Left ventricle myocardium superior (tissue), 1 donor: ENCODE measurements at regions not wholly inside any gene's neighbourhood (a gene's known extent, or its start where the extent isn't known, plus 50 kb on each side); places are given as distances from the start of the nearest gene placed in this dataset.
"Not testable (repeated sequence)": the region's sequence is repeated elsewhere in the genome, so short reads cannot be mapped to it uniquely, and the experiment has no call there.

Source experiments
- ATAC-seq: fragments of 200-7000 bp; cut with Tn5 transposase; one replicate; pipeline ENCODE4 v1.9.1; 2020; ENCODE audit warnings: mild to moderate bottlenecking, moderate library complexity
- DNase-seq: peaks from one replicate; pipeline ENCODE4 v3.0.0-alpha.2; 2020
- intact Hi-C: fragments of 100-400 bp; cut with micrococcal nuclease; formaldehyde crosslinking; loops from one replicate; pipeline ENCODE4 v1.11.0; 2022
- donor health status: DM: no; HTN: yes; CAD: no; lungs with severe emphysema.

- ATAC-seq (no peak), DNase-seq (no peak)
- intact Hi-C loops: no loop called here
Measured at GRCh38 chr5:44574678-44575077, 185.5 kb upstream of the FGF10 start.

DNA sequence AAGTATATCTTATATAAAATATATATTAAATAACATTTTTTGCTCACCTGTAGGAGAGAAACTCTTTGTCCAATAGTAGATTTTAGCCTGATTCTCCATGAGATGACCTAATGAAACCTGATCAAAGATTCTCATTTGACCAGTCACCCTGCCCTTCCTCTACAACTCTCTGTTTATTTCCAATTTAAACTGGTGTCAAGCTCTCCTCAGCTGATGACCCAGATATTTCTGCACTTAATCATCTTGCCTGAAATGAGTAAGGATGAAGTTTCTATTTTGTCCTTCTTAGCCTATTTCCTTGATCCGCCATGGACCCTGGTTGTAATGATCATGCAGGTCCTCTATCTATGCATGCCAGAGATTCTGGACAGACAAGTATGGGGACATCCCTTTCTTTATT, 179.3 kb upstream of the FGF10 start:
- intact Hi-C loops: no loop called here
- DNase-seq (no peak), ATAC-seq (no peak)

DNA sequence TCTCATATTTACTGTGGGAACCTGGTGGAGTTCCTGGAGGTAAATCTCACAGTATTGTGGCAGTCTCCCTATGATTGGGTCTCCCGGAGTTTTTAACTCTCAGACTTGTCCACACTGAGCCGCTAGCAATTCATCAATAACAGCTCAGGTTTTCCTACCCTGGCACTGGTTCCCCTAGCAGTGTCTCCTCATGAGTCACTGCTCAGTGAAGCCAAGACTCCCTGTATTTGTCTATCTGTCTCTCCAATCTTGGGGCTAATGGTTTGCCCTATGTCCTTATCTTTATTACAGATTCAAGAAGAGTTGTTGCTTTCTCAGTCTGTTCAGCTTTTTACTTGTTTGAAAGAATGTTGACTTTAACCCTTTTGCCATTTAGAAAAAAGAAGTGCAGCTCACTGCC, 176.7 kb upstream of the FGF10 start:
- ATAC-seq (no peak), DNase-seq (no peak)
- intact Hi-C loops: no loop called here

DNA sequence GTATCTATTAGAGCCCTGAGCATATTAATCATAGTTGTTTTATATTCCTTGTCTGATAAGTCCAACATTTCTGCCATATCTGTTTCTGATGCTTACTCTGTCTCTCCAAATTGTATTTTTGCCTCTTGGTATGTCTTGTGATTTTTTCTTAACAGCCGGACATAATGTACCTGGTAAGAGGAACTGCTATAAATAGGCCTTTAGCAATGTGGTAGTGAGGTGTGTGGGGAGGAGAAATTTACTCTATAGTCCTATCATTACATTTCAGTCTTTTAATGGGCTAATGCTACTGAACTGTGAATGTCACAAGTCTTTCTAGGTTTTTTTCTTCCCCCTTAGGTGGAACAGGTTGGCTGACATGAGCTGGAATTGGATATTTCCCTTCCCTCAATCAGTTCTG, 176.1 kb upstream of the FGF10 start:
- peak; percentile 48 for ATAC-seq
- intact Hi-C loops: no loop called here

GRCh38 chr5:44546286-44546685, 157.1 kb upstream of the FGF10 start:
- no peak for DNase-seq
- intact Hi-C loops: no loop called here
- no peak for ATAC-seq

More for the DNA sequence above, 176.1 kb upstream of the FGF10 start:
- DNase-seq: no peak

DNA sequence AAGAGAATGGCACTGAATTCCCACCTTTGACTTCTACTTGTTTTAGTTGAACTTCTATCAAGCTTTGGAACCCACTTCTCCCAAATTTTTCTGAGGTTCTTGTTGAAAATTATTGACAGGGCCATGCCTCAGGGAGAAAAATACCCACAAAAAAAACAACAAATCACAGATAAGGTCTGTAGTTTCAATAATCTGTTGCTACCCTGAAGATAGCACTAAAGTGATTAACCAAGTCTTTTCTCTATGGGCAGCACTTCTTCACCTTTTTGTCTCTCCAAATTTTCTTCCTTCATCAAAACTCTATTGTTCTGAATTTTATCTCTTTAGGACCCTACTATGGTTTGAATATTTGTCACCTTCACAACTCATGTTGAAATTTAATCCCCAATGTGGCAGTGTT, 154.3 kb upstream of the FGF10 start:
- DNase-seq (no peak), ATAC-seq (no peak)
- intact Hi-C loops: no loop called here

- no peak for DNase-seq
- intact Hi-C loops: no loop called here
- ATAC-seq: no peak
Measured at GRCh38 chr5:44542470-44542869, 153.2 kb upstream of the FGF10 start.

GRCh38 chr5:44539602-44539919, 150.3 kb upstream of the FGF10 start:
- intact Hi-C loops: loop anchor here (5.0 kb wide), 1 partner anchor 233 kb away; no protein-coding TSS in a partner anchor
- DNase-seq (no peak), ATAC-seq (no peak)

GRCh38 chr5:44538797-44539601, 149.8 kb upstream of the FGF10 start:
- intact Hi-C loops: loop anchor here (5.0 kb wide), 1 partner anchor 233 kb away; no protein-coding TSS in a partner anchor
- ATAC-seq (no peak), DNase-seq (no peak)

DNA sequence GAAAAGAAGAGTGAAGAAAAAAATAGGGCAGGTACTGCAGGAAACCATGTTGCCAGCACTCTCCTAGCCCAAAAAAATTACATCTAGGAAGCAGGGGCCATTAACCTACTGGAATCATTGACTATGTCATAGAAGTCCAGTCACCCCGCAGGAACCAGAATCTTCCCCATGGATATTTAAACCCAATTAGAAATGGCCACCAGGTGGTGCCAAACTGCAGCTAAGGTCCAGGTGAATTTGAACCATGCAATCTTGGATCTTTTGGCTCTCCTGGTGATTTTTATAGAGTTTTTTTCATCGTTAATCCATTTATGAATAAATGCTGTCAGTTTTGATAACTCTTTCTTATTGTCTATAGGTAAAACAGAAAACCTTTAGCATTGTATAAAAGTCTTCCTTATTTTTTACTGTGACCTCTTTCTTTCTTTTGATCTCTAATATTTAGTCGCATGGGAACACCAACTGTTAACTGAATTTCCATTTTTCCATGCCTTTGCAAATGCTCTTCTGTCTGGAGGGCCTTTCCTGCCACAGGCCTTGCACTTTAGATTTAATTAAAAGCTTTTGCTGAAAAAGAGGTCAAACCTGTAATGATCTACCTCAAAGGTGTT, 147.5 kb upstream of the FGF10 start:
- intact Hi-C loops: loop anchor here (5.0 kb wide), 1 partner anchor 236 kb away; no protein-coding TSS in a partner anchor
- ATAC-seq (no peak), DNase-seq (no peak)

GRCh38 chr5:44535621-44536020, 146.4 kb upstream of the FGF10 start:
- no peak for DNase-seq
- intact Hi-C loops: loop anchor here (5.0 kb wide), 1 partner anchor 237 kb away; no protein-coding TSS in a partner anchor
- ATAC-seq: no peak

GRCh38 chr5:44532981-44533380, 143.8 kb upstream of the FGF10 start:
- intact Hi-C loops: no loop called here
- ATAC-seq: no peak
- no peak for DNase-seq

GRCh38 chr5:44531756-44532155, 142.5 kb upstream of the FGF10 start:
- DNase-seq, ATAC-seq: not testable (repeated sequence)

DNA sequence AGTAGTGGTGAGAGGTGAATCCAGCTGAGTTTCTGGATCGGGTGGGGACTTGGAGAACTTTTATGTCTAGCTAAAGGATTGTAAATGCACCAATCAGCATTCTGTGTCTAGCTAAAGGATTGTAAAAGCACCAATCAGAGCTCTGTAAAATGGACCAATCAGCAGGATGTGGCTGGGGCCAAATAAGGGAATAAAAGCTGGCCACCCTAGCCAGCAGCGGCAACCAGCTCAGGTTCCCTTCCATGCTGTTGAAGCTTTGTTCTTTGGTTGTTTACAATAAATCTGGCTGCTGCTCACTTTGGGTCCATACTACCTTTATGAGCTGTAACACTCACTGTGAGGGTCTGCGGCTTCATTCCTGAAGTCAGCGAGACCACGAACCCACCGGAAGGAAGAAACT, 141.6 kb upstream of the FGF10 start:
- intact Hi-C loops, ATAC-seq, DNase-seq: not testable (repeated sequence)

More at GRCh38 chr5:44531756-44532155, 142.5 kb upstream of the FGF10 start:
- intact Hi-C loops: not testable (repeated sequence)

- ATAC-seq: no peak
- intact Hi-C loops: no loop called here
Measured at GRCh38 chr5:44511596-44511995, 122.4 kb upstream of the FGF10 start.

GRCh38 chr5:44506561-44506960, 117.3 kb upstream of the FGF10 start:
- ATAC-seq (no peak), DNase-seq (no peak)
- intact Hi-C loops: no loop called here

More at GRCh38 chr5:44511596-44511995, 122.4 kb upstream of the FGF10 start:
- no peak for DNase-seq

DNA sequence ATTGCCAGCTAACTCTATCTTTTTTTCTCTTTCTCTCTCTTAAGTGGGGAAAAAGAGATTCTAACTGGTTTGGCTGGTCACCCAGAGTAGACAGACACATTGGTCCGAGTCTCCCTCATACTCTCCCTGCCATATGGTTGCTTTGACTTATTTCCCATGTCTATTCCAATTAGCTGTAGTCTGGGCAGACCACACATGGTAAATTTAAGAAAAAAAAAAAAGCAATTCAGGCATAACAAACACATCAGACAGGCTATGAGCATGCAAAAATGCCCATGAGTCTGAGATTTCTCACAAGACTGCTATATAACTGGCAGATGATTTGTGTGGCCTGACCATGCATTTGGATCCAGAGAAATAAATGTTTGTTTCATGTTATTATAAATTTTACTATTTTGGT, 110.2 kb upstream of the FGF10 start:
- intact Hi-C loops: no loop called here
- ATAC-seq: no peak
- no peak for DNase-seq

DNA sequence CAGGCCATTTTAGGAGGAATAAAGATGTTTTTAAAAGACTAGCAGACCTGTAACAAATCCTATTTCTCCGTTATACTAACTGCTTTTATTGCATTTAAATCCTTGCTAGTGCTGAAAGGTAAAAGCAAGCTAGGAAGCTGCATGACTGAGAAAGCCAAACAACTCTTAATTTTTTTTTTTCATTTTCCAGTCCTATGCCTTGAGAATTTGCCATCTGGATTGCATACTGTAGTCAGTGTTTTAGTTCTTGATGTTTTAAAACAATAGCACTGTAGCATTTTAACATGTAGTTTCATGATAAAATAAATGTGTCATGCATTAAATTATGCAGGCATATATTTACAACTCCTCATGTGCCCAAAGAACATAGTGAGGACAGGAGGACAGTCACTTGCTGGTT, 108.4 kb upstream of the FGF10 start:
- DNase-seq: no peak
- ATAC-seq: no peak

DNA sequence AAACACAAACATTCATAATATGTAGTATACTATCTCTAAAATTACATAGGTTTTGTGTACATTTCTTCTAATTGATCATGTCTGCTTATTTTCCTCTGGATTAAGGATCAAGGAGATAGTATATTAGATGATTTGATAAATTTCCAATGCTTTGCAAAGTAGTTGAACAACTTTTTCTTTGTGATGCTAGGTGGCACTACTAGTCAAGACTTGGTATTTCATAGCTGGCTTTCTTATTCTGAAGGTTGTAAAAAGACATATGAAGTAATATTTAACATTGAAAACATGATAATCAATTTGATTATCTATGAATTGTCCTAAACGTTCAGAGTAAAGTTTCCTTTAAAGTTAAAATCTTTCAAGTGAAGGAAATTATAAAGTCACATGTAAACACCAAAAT, 106.1 kb upstream of the FGF10 start:
- intact Hi-C loops: no loop called here
- DNase-seq (no peak), ATAC-seq (no peak)

More for the DNA sequence above, 108.4 kb upstream of the FGF10 start:
- intact Hi-C loops: no loop called here

GRCh38 chr5:44489759-44490158, 100.5 kb upstream of the FGF10 start:
- ATAC-seq: no peak
- intact Hi-C loops: no loop called here
- DNase-seq: no peak

GRCh38 chr5:44486591-44486990, 97.4 kb upstream of the FGF10 start:
- intact Hi-C loops: no loop called here
- no peak for ATAC-seq
- DNase-seq: no peak
